ENCODE measurements at regions not wholly inside any gene's neighbourhood (a gene's known extent, or its start where the extent isn't known, plus 50 kb on each side); places are given as distances from the start of the nearest gene placed in this dataset.

DNA sequence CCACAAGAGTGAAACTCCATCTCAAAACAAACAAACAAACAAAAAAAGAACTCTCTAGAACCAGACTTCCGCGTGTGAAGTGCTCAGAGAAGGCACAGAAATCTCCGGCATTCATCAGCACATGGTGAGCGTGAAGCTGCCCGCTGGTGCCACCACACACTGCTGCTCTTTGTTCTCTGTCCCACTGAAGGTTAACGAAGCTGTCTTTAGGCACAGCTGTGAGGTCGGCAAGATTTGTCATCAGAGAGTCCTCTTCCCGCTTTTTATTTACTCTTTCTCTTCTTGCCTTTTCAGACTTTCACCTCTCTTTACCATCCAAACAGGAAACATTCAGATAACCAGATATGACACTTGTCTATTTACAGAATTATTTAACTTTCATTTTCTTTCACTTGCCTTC is 115.2 kb upstream of the ARGLU1 start:
- DNase-seq = no peak

DNA sequence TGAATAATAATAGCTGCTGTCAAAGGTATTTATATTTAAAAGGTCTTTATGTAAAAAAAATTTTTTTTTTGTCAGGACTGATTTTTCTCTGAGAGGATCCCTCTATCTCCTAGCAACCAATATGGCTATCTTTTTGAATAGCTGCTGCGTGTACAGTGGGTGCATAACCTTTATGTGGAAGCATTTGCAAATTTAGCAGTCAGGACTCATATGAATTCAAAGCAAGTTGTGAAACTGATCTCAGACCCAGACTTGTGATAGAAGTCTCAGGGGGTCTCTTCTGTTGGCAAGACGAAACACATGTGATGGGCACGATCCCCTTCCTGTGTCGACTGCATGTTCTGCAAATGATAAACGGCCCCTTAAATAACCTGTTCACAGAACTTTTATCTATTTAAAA is 114.1 kb upstream of the ARGLU1 start:
- DNase-seq = no peak

DNA sequence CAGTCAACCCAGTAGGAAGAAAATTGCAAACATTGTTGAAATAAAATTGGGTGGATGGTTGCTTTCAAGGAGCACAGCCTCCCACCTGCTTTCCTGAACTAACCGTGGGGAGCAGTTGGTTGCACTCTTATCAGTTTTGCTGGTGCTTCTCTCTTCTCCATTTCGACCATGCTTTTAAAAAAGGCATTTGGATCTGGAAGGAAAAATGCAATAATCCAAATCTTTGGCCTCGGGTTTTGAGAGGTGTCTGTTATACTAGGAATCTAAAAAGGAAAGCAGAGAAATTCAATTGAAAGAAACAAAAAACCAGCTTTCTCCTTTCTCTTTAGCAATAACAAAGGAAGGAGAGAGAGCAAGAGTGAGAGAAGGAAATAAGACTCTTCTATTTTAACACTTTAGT is 113.6 kb upstream of the ARGLU1 start:
- DNase-seq = no peak

DNA sequence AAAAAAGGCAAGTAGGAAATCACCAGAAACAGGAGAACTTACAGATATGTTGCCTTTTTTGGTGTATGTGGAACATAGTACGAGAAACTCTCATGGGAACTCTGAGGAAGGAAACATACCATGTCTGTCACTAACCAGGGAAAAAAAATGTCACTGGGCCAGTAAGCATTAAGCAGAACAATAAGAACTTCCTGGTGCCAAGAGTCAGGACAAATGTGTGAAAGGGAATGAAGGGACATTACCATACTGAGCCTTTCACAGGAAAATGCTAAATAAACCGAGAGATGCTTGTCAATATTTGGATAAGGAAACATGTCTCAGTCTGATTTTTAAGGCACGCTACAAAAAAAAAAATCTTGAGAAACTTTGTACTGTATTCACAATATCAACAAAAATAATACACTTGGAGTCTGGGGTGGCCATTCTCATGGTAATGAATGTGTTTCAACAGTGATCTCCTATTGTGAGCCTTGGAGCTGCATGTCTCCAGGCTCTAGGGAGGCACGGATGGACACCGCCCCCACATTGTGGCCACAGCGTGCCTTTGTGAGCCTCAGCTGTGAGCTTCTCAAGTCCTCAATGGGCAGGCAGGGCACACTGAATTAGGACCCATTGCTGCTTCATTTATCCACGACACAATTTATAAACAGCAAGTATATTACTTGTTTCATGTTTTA is 113.0 kb upstream of the ARGLU1 start:
- no peak for DNase-seq

DNA sequence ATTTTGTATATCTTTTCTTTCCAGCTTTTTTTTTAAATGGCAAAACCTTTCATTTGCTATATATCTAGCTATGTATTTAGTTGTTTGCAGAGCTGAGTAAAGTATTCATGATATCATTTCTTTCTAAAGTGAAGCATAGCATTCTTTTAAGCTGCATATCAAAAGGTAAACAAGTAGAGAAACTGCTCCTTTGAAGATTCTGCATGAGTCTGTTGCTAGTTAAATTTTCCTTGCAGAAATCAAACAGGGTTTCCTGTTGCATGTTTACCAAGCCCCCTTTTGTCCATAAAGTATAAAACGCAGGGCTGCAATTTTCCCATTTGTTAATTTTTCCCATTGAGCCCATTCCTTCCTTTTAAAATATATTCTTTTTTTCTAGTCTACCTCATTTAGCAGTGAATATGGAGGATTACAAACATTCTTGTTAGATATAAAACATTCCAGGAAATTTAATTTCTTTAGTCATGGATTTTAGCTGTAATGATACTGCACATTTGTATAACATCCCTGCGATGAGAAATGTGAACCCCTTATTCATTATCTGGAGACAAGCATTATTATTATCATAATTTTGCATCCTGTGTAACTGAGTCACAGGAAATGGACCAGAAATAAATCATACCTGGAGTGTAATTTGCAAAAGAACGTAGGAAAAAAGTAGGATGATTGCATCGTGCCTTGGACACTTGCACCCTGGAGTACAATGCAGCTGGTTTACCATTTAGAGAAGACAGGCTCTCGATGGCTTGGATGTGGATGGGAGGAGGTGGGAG is 110.9 kb upstream of the ARGLU1 start:
- DNase-seq = no peak

GRCh38 chr13:106675311-106675710 is 107.4 kb upstream of the ARGLU1 start:
- DNase-seq = no peak

DNA sequence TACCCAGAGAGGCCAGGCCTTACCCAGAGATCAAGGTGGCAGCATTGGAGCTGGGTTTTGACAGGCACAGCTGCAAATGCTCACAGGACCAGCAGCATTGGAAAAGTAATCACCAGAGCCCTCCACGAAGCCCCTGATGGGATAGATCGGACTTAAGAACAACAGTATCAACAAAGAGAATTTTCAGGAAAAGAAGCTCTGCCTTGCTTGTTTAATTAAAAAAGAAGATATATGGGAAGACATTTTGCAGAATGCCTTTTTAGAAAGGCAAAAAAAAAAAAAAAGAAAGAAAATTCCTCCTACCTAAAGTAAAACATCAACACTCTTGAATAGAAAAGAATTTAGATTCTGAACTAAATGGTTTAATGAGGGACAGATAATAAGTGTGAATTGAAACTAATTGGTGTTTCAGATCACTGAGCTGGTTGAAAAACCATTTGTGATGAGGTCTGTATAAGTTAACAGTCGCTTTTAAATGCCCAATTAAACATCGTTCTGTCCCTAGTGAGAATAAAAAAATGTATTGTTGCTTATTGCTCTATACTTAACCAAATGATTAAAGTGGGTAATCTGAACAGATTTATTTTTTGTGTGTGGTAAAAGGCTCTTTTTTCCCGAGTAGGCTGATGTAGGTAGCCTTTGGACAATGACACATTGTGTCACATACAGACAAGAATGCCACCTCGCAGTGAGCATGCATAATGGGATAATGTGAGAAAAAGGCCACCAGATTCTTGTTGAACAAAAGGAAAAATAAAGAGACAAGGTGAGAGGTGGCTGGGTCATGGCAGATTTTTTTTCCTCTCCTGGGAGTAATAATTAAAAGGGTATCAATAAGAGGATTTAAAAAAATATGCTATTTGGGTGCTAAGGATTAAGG is 93.0 kb upstream of the ARGLU1 start:
- no peak for DNase-seq

DNA sequence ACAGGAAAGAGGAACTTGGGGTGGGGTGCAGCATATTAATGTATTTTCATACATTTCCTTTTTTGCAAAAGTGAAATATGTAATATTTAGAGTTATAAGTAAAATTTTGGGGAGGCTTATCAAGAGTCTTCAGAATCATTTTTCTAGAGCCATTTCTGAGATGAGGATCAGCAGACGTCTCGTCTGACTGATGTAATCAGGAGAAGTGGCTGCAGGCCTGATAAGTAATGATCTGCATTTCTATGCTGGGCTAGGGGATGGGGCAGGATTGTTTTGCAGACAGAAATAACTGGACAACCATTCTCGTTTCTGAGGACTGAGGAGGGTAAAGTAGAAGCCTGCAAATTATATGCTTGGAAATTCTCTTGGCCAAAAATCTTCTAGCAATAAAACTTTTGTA is 89.2 kb upstream of the ARGLU1 start:
- no peak for DNase-seq

GRCh38 chr13:106656186-106656585 is 88.2 kb upstream of the ARGLU1 start:
- DNase-seq = no peak

GRCh38 chr13:106651442-106651841 is 83.5 kb upstream of the ARGLU1 start:
- no peak for DNase-seq

DNA sequence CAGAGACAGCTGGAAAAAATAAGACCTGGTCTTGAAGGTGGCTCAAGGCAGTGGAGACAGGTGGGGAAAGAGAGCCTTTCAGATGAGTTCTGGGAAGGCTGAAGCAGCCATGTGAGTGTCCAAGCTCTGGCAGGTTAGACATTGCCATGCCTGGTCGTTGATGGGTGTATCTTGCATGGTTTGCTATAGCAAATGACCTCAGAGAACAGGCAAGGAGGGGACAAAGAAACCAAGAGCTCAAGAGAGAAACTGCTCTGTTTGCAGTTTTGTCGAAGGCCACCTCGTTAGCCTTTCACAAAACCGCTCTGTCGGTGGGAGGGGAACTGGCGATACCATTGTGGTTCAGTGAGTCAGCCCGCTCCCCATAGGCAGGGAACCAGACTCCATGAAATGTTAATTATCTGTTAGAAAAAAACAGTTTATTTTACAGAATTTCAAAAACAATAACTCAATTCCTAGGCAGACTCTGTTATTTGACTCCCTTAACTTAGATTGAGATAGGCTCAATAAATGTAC is 82.8 kb upstream of the ARGLU1 start:
- no peak for DNase-seq

DNA sequence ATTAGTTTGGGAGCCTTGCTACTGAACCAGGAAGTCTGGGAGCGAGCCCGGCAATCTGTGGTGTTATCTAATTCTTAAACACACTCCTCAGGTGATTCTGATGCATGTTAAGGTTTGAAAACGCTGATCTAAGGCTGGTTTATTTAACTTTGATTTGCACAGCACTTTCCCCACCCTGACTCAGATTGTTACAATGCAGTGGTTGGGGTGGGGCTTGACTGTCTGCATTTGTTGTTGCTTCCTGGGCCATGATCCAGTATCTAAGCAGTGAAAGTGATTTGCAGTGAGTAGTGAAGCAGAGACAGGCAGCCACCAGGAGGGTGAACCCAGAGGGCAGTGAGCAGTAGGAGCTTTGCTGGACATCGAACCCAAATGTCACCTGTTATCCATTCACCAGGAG is 81.6 kb upstream of the ARGLU1 start:
- no peak for DNase-seq

DNA sequence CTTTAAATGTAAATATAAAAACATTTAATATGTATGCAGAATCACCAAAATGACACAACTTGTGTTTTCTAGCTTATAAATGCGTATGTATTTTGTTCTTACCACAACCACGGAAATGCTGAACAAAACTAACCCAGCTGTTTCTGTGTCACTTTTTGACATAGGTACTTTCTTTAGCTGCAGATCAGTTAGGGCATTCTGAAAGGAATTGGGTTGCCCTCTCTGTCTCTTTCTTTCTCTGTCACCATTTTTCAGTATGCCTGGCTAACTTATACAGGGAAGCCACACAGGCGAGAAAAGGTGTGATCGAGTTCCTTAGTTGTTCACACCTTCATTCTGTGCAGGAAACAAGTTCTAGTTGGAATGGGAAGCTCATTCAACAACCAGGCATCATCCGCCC is 72.6 kb upstream of the ARGLU1 start:
- DNase-seq = no peak

GRCh38 chr13:106637519-106637918 is 69.6 kb upstream of the ARGLU1 start:
- DNase-seq = no peak

DNA sequence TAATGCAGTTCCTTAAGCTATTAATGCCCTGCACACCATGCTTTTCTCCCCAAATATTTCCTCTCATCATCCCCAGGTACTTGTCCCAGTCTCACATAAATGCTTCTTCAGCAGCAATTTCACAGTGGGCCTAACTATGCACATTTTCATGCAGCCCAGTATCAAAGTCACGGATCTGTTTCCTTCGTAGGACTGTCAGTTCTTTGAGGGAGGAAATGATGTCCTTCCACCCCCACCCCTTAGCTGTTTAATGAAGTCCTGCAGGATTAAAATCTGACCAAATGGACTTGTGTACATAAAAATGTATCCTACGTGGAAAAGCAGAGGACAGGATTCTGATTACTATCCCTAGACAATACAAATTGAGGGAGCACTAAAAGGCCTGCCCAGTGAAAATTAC is 68.6 kb upstream of the ARGLU1 start:
- no peak for DNase-seq

DNA sequence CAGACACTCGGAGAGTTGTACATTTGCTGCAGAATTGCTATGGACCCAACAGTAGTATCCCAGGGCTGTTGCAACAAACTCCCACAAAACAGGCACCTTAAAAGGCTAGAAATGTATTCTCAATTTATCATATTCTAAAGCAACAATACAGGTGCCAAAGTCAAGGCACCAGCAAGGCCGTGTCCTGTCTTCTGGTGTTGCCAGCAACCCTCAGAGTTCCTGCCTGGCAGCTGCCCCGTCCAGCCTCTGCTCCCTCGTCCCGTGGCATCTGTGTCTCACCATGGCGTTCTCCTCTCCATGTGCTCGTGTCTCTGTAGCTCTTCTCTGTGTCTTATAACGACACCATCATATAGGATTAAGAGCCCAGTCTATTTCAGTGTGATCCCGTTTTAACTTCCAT is 67.7 kb upstream of the ARGLU1 start:
- DNase-seq = no peak

GRCh38 chr13:106633321-106633720 is 65.4 kb upstream of the ARGLU1 start:
- DNase-seq = no peak

GRCh38 chr13:106630650-106631049 is 62.7 kb upstream of the ARGLU1 start:
- DNase-seq = no peak

DNA sequence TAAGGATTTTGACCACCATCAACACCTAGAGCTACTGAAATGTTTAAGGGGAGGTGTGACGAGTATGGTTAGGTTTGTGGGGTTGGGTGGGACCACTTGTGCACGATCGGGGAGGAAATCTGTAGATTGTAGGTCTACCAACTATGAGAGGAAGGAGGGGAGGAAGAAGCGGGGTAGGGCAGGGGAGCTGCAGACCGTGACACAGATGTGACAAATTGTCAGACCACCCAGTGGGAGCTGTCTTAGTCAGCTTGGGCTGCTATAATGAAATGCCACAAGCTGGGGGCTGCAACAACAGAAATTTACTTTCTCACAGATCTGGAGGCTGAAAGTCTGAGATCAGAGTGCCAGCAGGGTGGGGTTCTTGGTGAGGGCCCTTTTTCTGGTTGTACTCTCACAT is 62.2 kb upstream of the ARGLU1 start:
- DNase-seq = no peak

GRCh38 chr13:106628936-106629659 is 61.2 kb upstream of the ARGLU1 start:
- DNase-seq = no peak

DNA sequence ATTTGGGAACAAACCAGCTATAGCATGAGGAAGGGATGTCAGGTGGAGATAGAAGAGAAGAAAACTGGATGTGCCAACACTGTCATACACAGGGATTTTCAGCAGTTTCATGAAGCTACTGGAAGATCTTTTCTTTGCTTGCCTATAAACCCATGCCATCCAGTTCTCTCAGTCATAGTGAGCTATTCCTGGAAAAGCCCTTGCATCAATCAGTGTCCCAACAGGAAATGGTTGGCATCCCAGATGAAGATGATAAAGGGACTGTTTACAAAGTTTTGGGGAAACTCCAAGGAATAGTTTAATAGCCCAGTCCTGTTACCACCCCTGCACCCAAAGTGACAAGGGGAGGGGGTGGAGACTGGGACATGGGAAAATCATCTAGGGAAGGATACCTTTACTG is 58.5 kb upstream of the ARGLU1 start:
- DNase-seq = no peak

- no peak for DNase-seq
These were observed 57.6 kb upstream of the ARGLU1 start for GRCh38 chr13:106625578-106625977.
